A204.1 (cell line): ENCODE measurements at regions not wholly inside any gene's neighbourhood (a gene's known extent, or its start where the extent isn't known, plus 50 kb on each side); places are given as distances from the start of the nearest gene placed in this dataset.

Experiments used
- FAIRE-seq: peaks from 2 replicates; lab custom pipeline; 2012; peaks lifted over from hg19 to GRCh38; lab: Jason Lieb, UNC

- no peak for FAIRE-seq
These were observed 228.8 kb downstream of the DHX35 start for GRCh38 chr20:39190666-39191570.

- FAIRE-seq: no peak
These were observed 226.2 kb downstream of the DHX35 start for GRCh38 chr20:39188266-39188765.

- no peak for FAIRE-seq
These were observed 219.3 kb downstream of the DHX35 start for GRCh38 chr20:39181490-39181889.

GRCh38 chr20:39176457-39176856 is 214.3 kb downstream of the DHX35 start:
- no peak for FAIRE-seq

- FAIRE-seq: no peak
These were observed 208.8 kb downstream of the DHX35 start for GRCh38 chr20:39170896-39171463.

- no peak for FAIRE-seq
These were observed 203.0 kb downstream of the DHX35 start for GRCh38 chr20:39165099-39165498.

- no peak for FAIRE-seq
These were observed 202.5 kb downstream of the DHX35 start for GRCh38 chr20:39164642-39165041.

- FAIRE-seq: no peak
These were observed 201.8 kb downstream of the DHX35 start for GRCh38 chr20:39163993-39164392.

- FAIRE-seq: no peak
These were observed 199.8 kb downstream of the DHX35 start for GRCh38 chr20:39161900-39162299.

GRCh38 chr20:39155971-39156370 is 193.8 kb downstream of the DHX35 start:
- no peak for FAIRE-seq

GRCh38 chr20:39152742-39153141 is 190.6 kb downstream of the DHX35 start:
- no peak for FAIRE-seq

- no peak for FAIRE-seq
These were observed 190.0 kb downstream of the DHX35 start for GRCh38 chr20:39152126-39152525.

GRCh38 chr20:39150501-39150900 is 188.4 kb downstream of the DHX35 start:
- FAIRE-seq: no peak

GRCh38 chr20:39146394-39146793 is 184.2 kb downstream of the DHX35 start:
- FAIRE-seq: no peak

GRCh38 chr20:39145921-39146320 is 183.8 kb downstream of the DHX35 start:
- no peak for FAIRE-seq

- FAIRE-seq: no peak
These were observed 182.6 kb downstream of the DHX35 start for GRCh38 chr20:39144757-39145156.

- no peak for FAIRE-seq
These were observed 180.4 kb downstream of the DHX35 start for GRCh38 chr20:39142407-39143096.

- no peak for FAIRE-seq
These were observed 175.2 kb downstream of the DHX35 start for GRCh38 chr20:39137299-39137698.

GRCh38 chr20:39136798-39137197 is 174.7 kb downstream of the DHX35 start:
- no peak for FAIRE-seq

GRCh38 chr20:39135885-39136544 is 173.9 kb downstream of the DHX35 start:
- no peak for FAIRE-seq

GRCh38 chr20:39133201-39133600 is 171.1 kb downstream of the DHX35 start:
- no peak for FAIRE-seq

GRCh38 chr20:39132511-39132910 is 170.4 kb downstream of the DHX35 start:
- FAIRE-seq: no peak
